ENCODE measurements at regions not wholly inside any gene's neighbourhood (a gene's known extent, or its start where the extent isn't known, plus 50 kb on each side); places are given as distances from the start of the nearest gene placed in this dataset.

- no peak overlapping the region for H3K4me3 ChIP-seq (ENCODE audit: low read depth, low read length)
- ChIA-PET POLR2A (no interaction called here), CTCF (no interaction called here)
- no peaks in the 10 kb centered on the region for H3K4me1 ChIP-seq (ENCODE audit: control insufficient read depth, insufficient read depth, low read length)
- no peaks in the 10 kb centered on the region for H3K36me3 ChIP-seq (ENCODE audit: control insufficient read depth in 2 of 2, insufficient read depth in 1 of 2, low read length in 2 of 2)
- H3K27ac ChIP-seq (ENCODE audit: extremely low read depth, low read depth, low read length), result no peak overlapping the region
- H3K9me3 ChIP-seq (ENCODE audit: control insufficient read depth, insufficient read depth, low read depth, low read length), result no peaks in the 10 kb centered on the region
- TF ChIP-seq ZFHX2 (tag by site-specific recombination; conservative IDR thresholded peaks at IDR 0.05) (no peak), ZNF830 (tag by site-specific recombination; IDR thresholded peaks at IDR 0.05; ENCODE audit: low read depth) (no peak), MYNN (tag by site-specific recombination; IDR thresholded peaks at IDR 0.05; ENCODE audit: borderline replicate concordance) (no peak), ZBTB21 (tag by site-specific recombination; IDR thresholded peaks at IDR 0.05) (no peak), PRDM10 (tag by site-specific recombination; IDR thresholded peaks at IDR 0.05) (no peak), GLIS2 (tag by site-specific recombination; IDR thresholded peaks at IDR 0.05) (no peak), ZNF169 (tag by site-specific recombination; IDR thresholded peaks at IDR 0.05) (no peak), YY1 (tag by site-specific recombination; IDR thresholded peaks at IDR 0.05) (no peak), ZNF280C (tag by site-specific recombination; IDR thresholded peaks at IDR 0.05) (no peak), ZIC2 (tag by site-specific recombination; IDR thresholded peaks at IDR 0.05) (no peak), ZNF639 (tag by site-specific recombination; IDR thresholded peaks at IDR 0.05) (no peak), ZNF274 (IDR thresholded peaks at IDR 0.05; ENCODE audit: low read length) (no peak), ZNF274 (tag by site-specific recombination; IDR thresholded peaks at IDR 0.05; ENCODE audit: borderline replicate concordance) (no peak), GLI2 (tag by site-specific recombination; IDR thresholded peaks at IDR 0.05; ENCODE audit: borderline replicate concordance, low read depth) (no peak), ZNF747 (tag by site-specific recombination; IDR thresholded peaks at IDR 0.05) (no peak), ZNF658 (tag by site-specific recombination; IDR thresholded peaks at IDR 0.05) (no peak), TRIM28 (IDR thresholded peaks at IDR 0.05; ENCODE audit: borderline replicate concordance, low read length) (no peak), ZNF571 (tag by site-specific recombination; IDR thresholded peaks at IDR 0.05) (no peak), ZNF239 (tag by site-specific recombination; IDR thresholded peaks at IDR 0.05) (no peak), SP7 (tag by site-specific recombination; IDR thresholded peaks at IDR 0.05) (no peak), ZBTB8A (tag by site-specific recombination; IDR thresholded peaks at IDR 0.05) (no peak)
Observed at GRCh38 chr2:746697-747096, 69.5 kb upstream of the TMEM18 start.

- ChIA-PET CTCF (no interaction called here), POLR2A (no interaction called here)
- H3K36me3 ChIP-seq (ENCODE audit: control insufficient read depth in 2 of 2, insufficient read depth in 1 of 2, low read length in 2 of 2), result no peaks in the 10 kb centered on the region
- H3K27ac ChIP-seq (ENCODE audit: extremely low read depth, low read depth, low read length), result no peak overlapping the region
- 0 out of 2 replicates have a peak, but pooled peaks cover 3% of the 10 kb centered on the region for H3K4me1 ChIP-seq (ENCODE audit: control insufficient read depth, insufficient read depth, low read length)
- no peak overlapping the region for H3K4me3 ChIP-seq (ENCODE audit: low read depth, low read length)
- H3K9me3 ChIP-seq (ENCODE audit: control insufficient read depth, insufficient read depth, low read depth, low read length), result no peaks in the 10 kb centered on the region
- TF ChIP-seq ZNF558 (tag by site-specific recombination; IDR thresholded peaks at IDR 0.05) (no peak), ZBTB21 (tag by site-specific recombination; IDR thresholded peaks at IDR 0.05) (no peak), ZNF701 (tag by site-specific recombination; IDR thresholded peaks at IDR 0.05) (no peak), ZNF19 (tag by site-specific recombination; IDR thresholded peaks at IDR 0.05; ENCODE audit: low read depth) (no peak), ZNF112 (tag by site-specific recombination; IDR thresholded peaks at IDR 0.05) (no peak), ZSCAN18 (tag by site-specific recombination; IDR thresholded peaks at IDR 0.05) (no peak), GLI2 (tag by site-specific recombination; IDR thresholded peaks at IDR 0.05; ENCODE audit: borderline replicate concordance, low read depth) (no peak), SETDB1 (IDR thresholded peaks at IDR 0.05; ENCODE audit: insufficient read length, low read length) (no peak), ZNF624 (tag by site-specific recombination; IDR thresholded peaks at IDR 0.05) (no peak), ZNF37A (tag by site-specific recombination; IDR thresholded peaks at IDR 0.05) (no peak), ZNF292 (tag by site-specific recombination; IDR thresholded peaks at IDR 0.05; ENCODE audit: borderline replicate concordance, low read depth) (no peak), YY1 (tag by site-specific recombination; IDR thresholded peaks at IDR 0.05) (no peak)
Observed at GRCh38 chr2:744088-744487, 66.9 kb upstream of the TMEM18 start.
